ENCODE measurements at regions not wholly inside any gene's neighbourhood (a gene's known extent, or its start where the extent isn't known, plus 50 kb on each side); places are given as distances from the start of the nearest gene placed in this dataset.
"Not testable (repeated sequence)": the region's sequence is repeated elsewhere in the genome, so short reads cannot be mapped to it uniquely, and the experiment has no call there.

GRCh38 chr7:36058020-36058592 lies 94.9 kb upstream of the EEPD1 start:
- no peak for DNase-seq
- H3K27me3 ChIP-seq: no peaks in the 10 kb centered on the region
- no peaks in the 10 kb centered on the region for H3K9me3 ChIP-seq
- no peaks in the 10 kb centered on the region for H3K36me3 ChIP-seq
- H3K4me3 ChIP-seq: no peak overlapping the region

GRCh38 chr7:36060388-36060787 lies 92.7 kb upstream of the EEPD1 start:
- not testable (repeated sequence) for H3K4me3 ChIP-seq, H3K36me3 ChIP-seq, H3K27me3 ChIP-seq, H3K9me3 ChIP-seq, DNase-seq

- H3K4me3 ChIP-seq: no peak overlapping the region
- H3K36me3 ChIP-seq: no peaks in the 10 kb centered on the region
- no peaks in the 10 kb centered on the region for H3K27me3 ChIP-seq
- no peaks in the 10 kb centered on the region; the same call in 1 of the 2 replicates for H3K9me3 ChIP-seq
- no peak for DNase-seq
Measured at GRCh38 chr7:36062154-36062815, 90.8 kb upstream of the EEPD1 start.

- Histone ChIP-seq H3K4me3 (no peak overlapping the region), H3K27me3 (no peaks in the 10 kb centered on the region)
Measured at GRCh38 chr7:36064676-36065075, 88.4 kb upstream of the EEPD1 start.

GRCh38 chr7:36065563-36066342 lies 87.3 kb upstream of the EEPD1 start:
- H3K4me3 ChIP-seq, H3K9me3 ChIP-seq, H3K27me3 ChIP-seq, H3K36me3 ChIP-seq, DNase-seq: not testable (repeated sequence)

More at GRCh38 chr7:36064676-36065075, 88.4 kb upstream of the EEPD1 start:
- DNase-seq: no peak
- Histone ChIP-seq H3K36me3 (no peaks in the 10 kb centered on the region), H3K9me3 (no peaks in the 10 kb centered on the region; the same call in 1 of the 2 replicates)

GRCh38 chr7:36066343-36066664 lies 86.8 kb upstream of the EEPD1 start:
- Histone ChIP-seq H3K4me3 (no peak overlapping the region), H3K36me3 (no peaks in the 10 kb centered on the region), H3K9me3 (no peaks in the 10 kb centered on the region; the same call in 1 of the 2 replicates), H3K27me3 (no peaks in the 10 kb centered on the region)
- no peak for DNase-seq

- DNase-seq: no peak
- Histone ChIP-seq H3K27me3 (no peaks in the 10 kb centered on the region; the same call in 1 of the 2 replicates), H3K36me3 (no peaks in the 10 kb centered on the region), H3K9me3 (no peaks in the 10 kb centered on the region; the same call in 1 of the 2 replicates), H3K4me3 (no peak overlapping the region)
Measured at GRCh38 chr7:36070230-36070629, 82.8 kb upstream of the EEPD1 start.

- Histone ChIP-seq H3K9me3 (no peaks in the 10 kb centered on the region), H3K27me3 (no peaks in the 10 kb centered on the region; the same call in none of the 2 replicates), H3K4me3 (no peak overlapping the region), H3K36me3 (no peaks in the 10 kb centered on the region)
- DNase-seq: no peak
Measured at GRCh38 chr7:36071605-36072004, 81.4 kb upstream of the EEPD1 start.

GRCh38 chr7:36072620-36073019 lies 80.4 kb upstream of the EEPD1 start:
- DNase-seq: no peak
- Histone ChIP-seq H3K4me3 (no peak overlapping the region), H3K27me3 (no peaks in the 10 kb centered on the region; the same call in none of the 2 replicates)

GRCh38 chr7:36075561-36075960 lies 77.5 kb upstream of the EEPD1 start:
- no peak overlapping the region for H3K4me3 ChIP-seq
- no peaks in the 10 kb centered on the region for H3K9me3 ChIP-seq
- no peaks in the 10 kb centered on the region; the same call in none of the 2 replicates for H3K27me3 ChIP-seq
- DNase-seq: no peak
- H3K36me3 ChIP-seq: no peaks in the 10 kb centered on the region

More at GRCh38 chr7:36072620-36073019, 80.4 kb upstream of the EEPD1 start:
- Histone ChIP-seq H3K36me3 (no peaks in the 10 kb centered on the region), H3K9me3 (no peaks in the 10 kb centered on the region)

- H3K36me3 ChIP-seq: no peaks in the 10 kb centered on the region
- DNase-seq: no peak
- H3K4me3 ChIP-seq: no peak overlapping the region
- H3K9me3 ChIP-seq: no peaks in the 10 kb centered on the region
- H3K27me3 ChIP-seq: no peaks in the 10 kb centered on the region; the same call in none of the 2 replicates
Measured at GRCh38 chr7:36076074-36076473, 77.0 kb upstream of the EEPD1 start.

GRCh38 chr7:36078816-36079360 lies 74.2 kb upstream of the EEPD1 start:
- no peak for DNase-seq
- Histone ChIP-seq H3K4me3 (no peak overlapping the region), H3K9me3 (no peaks in the 10 kb centered on the region), H3K27me3 (no peaks in the 10 kb centered on the region; the same call in 1 of the 2 replicates), H3K36me3 (no peaks in the 10 kb centered on the region)

- H3K36me3 ChIP-seq: no peaks in the 10 kb centered on the region
- H3K27me3 ChIP-seq: no peaks in the 10 kb centered on the region; the same call in 1 of the 2 replicates
- no peak for DNase-seq
- no peak overlapping the region for H3K4me3 ChIP-seq
- H3K9me3 ChIP-seq: no peaks in the 10 kb centered on the region
Measured at GRCh38 chr7:36079446-36080025, 73.5 kb upstream of the EEPD1 start.

GRCh38 chr7:36080843-36081242 lies 72.2 kb upstream of the EEPD1 start:
- DNase-seq: no peak
- Histone ChIP-seq H3K9me3 (no peaks in the 10 kb centered on the region), H3K4me3 (no peak overlapping the region), H3K36me3 (no peaks in the 10 kb centered on the region), H3K27me3 (no peaks in the 10 kb centered on the region; the same call in 1 of the 2 replicates)

GRCh38 chr7:36082216-36082615 lies 70.8 kb upstream of the EEPD1 start:
- no peak overlapping the region for H3K4me3 ChIP-seq
- no peaks in the 10 kb centered on the region for H3K27me3 ChIP-seq
- H3K36me3 ChIP-seq: no peaks in the 10 kb centered on the region
- no peaks in the 10 kb centered on the region for H3K9me3 ChIP-seq
- DNase-seq: no peak

GRCh38 chr7:36082910-36083309 lies 70.1 kb upstream of the EEPD1 start:
- H3K36me3 ChIP-seq: no peaks in the 10 kb centered on the region
- DNase-seq: no peak
- no peak overlapping the region for H3K4me3 ChIP-seq
- no peaks in the 10 kb centered on the region for H3K27me3 ChIP-seq
- H3K9me3 ChIP-seq: no peaks in the 10 kb centered on the region

All from MG63 (cell line).